Urothelium cell line (cell line): ENCODE measurements at regions not wholly inside any gene's neighbourhood (a gene's known extent, or its start where the extent isn't known, plus 50 kb on each side); places are given as distances from the start of the nearest gene placed in this dataset.
A peak's percentile ranks its signal among the peaks of the same experiment; 100 is the strongest.

Source experiments
- DNase-seq: peaks from one replicate; pipeline ENCODE4 v3.0.0; 2011; ENCODE audit warnings: low spot score, mixed read lengths
- FAIRE-seq: peaks from 2 replicates; lab custom pipeline; 2011; peaks lifted over from hg19 to GRCh38; lab: Jason Lieb, UNC

GRCh38 chr1:29527314-29528004, 291.1 kb downstream of the PTPRU start:
- no peak for DNase-seq

GRCh38 chr1:29525941-29526340, 289.6 kb downstream of the PTPRU start:
- FAIRE-seq = no peak
- no peak for DNase-seq

More at GRCh38 chr1:29527314-29528004, 291.1 kb downstream of the PTPRU start:
- no peak for FAIRE-seq

- FAIRE-seq = no peak
- DNase-seq = no peak
Observed at GRCh38 chr1:29524285-29525065, 288.2 kb downstream of the PTPRU start.

GRCh38 chr1:29523576-29523975, 287.3 kb downstream of the PTPRU start:
- DNase-seq (no peak), FAIRE-seq (no peak)

- no peak for DNase-seq
- no peak for FAIRE-seq
Observed at GRCh38 chr1:29523136-29523535, 286.8 kb downstream of the PTPRU start.

GRCh38 chr1:29521811-29522580, 285.7 kb downstream of the PTPRU start:
- no peak for DNase-seq
- FAIRE-seq = no peak

GRCh38 chr1:29521438-29521715, 285.1 kb downstream of the PTPRU start:
- DNase-seq = no peak
- no peak for FAIRE-seq

- FAIRE-seq (no peak), DNase-seq (no peak)
Observed at GRCh38 chr1:29520571-29521437, 284.5 kb downstream of the PTPRU start.

GRCh38 chr1:29519788-29520110, 283.4 kb downstream of the PTPRU start:
- no peak for FAIRE-seq

GRCh38 chr1:29519108-29519787, 282.9 kb downstream of the PTPRU start:
- DNase-seq = no peak
- FAIRE-seq = no peak

More at GRCh38 chr1:29519788-29520110, 283.4 kb downstream of the PTPRU start:
- DNase-seq = no peak

- no peak for DNase-seq
- no peak for FAIRE-seq
Observed at GRCh38 chr1:29518183-29518835, 282.0 kb downstream of the PTPRU start.

- DNase-seq = no peak
- no peak for FAIRE-seq
Observed at GRCh38 chr1:29517251-29518086, 281.1 kb downstream of the PTPRU start.

GRCh38 chr1:29516063-29516820, 279.9 kb downstream of the PTPRU start:
- no peak for FAIRE-seq
- no peak for DNase-seq

- no peak for FAIRE-seq
- no peak for DNase-seq
Observed at GRCh38 chr1:29515170-29515955, 279.0 kb downstream of the PTPRU start.

- no peak for FAIRE-seq
- DNase-seq = no peak
Observed at GRCh38 chr1:29514361-29515169, 278.2 kb downstream of the PTPRU start.

- DNase-seq (peak; percentile 73), FAIRE-seq (peak; percentile 80)
Observed at GRCh38 chr1:29513357-29513756, 277.0 kb downstream of the PTPRU start.

GRCh38 chr1:29511436-29511835, 275.1 kb downstream of the PTPRU start:
- FAIRE-seq (no peak), DNase-seq (no peak)
